NOMO-1 (cell line): ENCODE measurements at regions not wholly inside any gene's neighbourhood (a gene's known extent, or its start where the extent isn't known, plus 50 kb on each side); places are given as distances from the start of the nearest gene placed in this dataset.
"Not testable (repeated sequence)": the region's sequence is repeated elsewhere in the genome, so short reads cannot be mapped to it uniquely, and the experiment has no call there.

ENCODE experiments used
- DNase-seq, 2 experiments: peaks; one replicate each; lab custom pipeline; 2025; ENCODE audit not compliant: unreplicated experiment in 2 of 2; lab: John Stamatoyannopoulos, UW

GRCh38 chr1:193388683-193389082 is 202.3 kb upstream of the B3GALT2 start:
- no peak for DNase-seq

- no peak for DNase-seq
Measured at GRCh38 chr1:193388165-193388564, 201.8 kb upstream of the B3GALT2 start.

- DNase-seq, result no peak
Measured at GRCh38 chr1:193387406-193387805, 201.0 kb upstream of the B3GALT2 start.

GRCh38 chr1:193378451-193378850 is 192.0 kb upstream of the B3GALT2 start:
- not testable (repeated sequence) for DNase-seq

GRCh38 chr1:193377472-193377871 is 191.1 kb upstream of the B3GALT2 start:
- no peak for DNase-seq

- DNase-seq, result no peak
Measured at GRCh38 chr1:193372553-193372952, 186.1 kb upstream of the B3GALT2 start.

- DNase-seq, result peak; percentile 5 to 62
Measured at GRCh38 chr1:193368302-193368701, 181.9 kb upstream of the B3GALT2 start.

GRCh38 chr1:193367863-193368262 is 181.4 kb upstream of the B3GALT2 start:
- no peak for DNase-seq

- DNase-seq, result no peak
Measured at GRCh38 chr1:193366764-193367507, 180.5 kb upstream of the B3GALT2 start.

GRCh38 chr1:193365966-193366365 is 179.6 kb upstream of the B3GALT2 start:
- no peak for DNase-seq

- DNase-seq, result no peak
Measured at GRCh38 chr1:193359631-193360030, 173.2 kb upstream of the B3GALT2 start.

- no peak for DNase-seq
Measured at GRCh38 chr1:193358419-193358818, 172.0 kb upstream of the B3GALT2 start.

- no peak for DNase-seq
Measured at GRCh38 chr1:193356249-193356648, 169.8 kb upstream of the B3GALT2 start.

- peak; percentile 53 to 89 for DNase-seq
Measured at GRCh38 chr1:193355626-193356025, 169.2 kb upstream of the B3GALT2 start.

- DNase-seq, result peak; percentile 61 to 96
Measured at GRCh38 chr1:193355178-193355577, 168.8 kb upstream of the B3GALT2 start.

GRCh38 chr1:193348769-193349535 is 162.5 kb upstream of the B3GALT2 start:
- DNase-seq, result no peak

- no peak for DNase-seq
Measured at GRCh38 chr1:193348091-193348768, 161.8 kb upstream of the B3GALT2 start.

- DNase-seq, result no peak
Measured at GRCh38 chr1:193346085-193346484, 159.7 kb upstream of the B3GALT2 start.

GRCh38 chr1:193342811-193343210 is 156.4 kb upstream of the B3GALT2 start:
- no peak for DNase-seq

GRCh38 chr1:193340331-193340730 is 153.9 kb upstream of the B3GALT2 start:
- no peak for DNase-seq

- DNase-seq, result no peak
Measured at GRCh38 chr1:193339401-193339800, 153.0 kb upstream of the B3GALT2 start.

- DNase-seq, result no peak
Measured at GRCh38 chr1:193338194-193338593, 151.8 kb upstream of the B3GALT2 start.
